Motor neuron (in vitro differentiated cells): ENCODE measurements at regions not wholly inside any gene's neighbourhood (a gene's known extent, or its start where the extent isn't known, plus 50 kb on each side); places are given as distances from the start of the nearest gene placed in this dataset.

Source experiments
- ATAC-seq, 8 experiments: fragments of 200-7000 bp; cut with Tn5 transposase; replicated peaks in 6 of 8; 2 replicates each; pipeline ENCODE4 v1.8.0; 2021; ENCODE audit warnings: mild to moderate bottlenecking in 8 of 8, moderate library complexity in 8 of 8
- H3K27ac ChIP-seq, 2 donors: fragments of 250-450 bp; sonication (Bioruptor Pico); 2 replicates each; pipeline ENCODE4 v1.9.0; 2021; ENCODE audit warnings: antibody characterized with exemption in 2 of 2, mild to moderate bottlenecking in 2 of 2, moderate library complexity in 1 of 2
- H3K4me1 ChIP-seq, 2 donors: fragments of 250-450 bp; sonication (Bioruptor Pico); replicated peaks in 1 of 2; 2 replicates each; pipeline ENCODE4 v1.6.1; 2021; ENCODE audit warnings: antibody characterized with exemption in 2 of 2, mild to moderate bottlenecking in 2 of 2, moderate library complexity in 1 of 2
- H3K4me3 ChIP-seq, 5 donors: fragments of 250-450 bp; sonication (Bioruptor Pico); 2 replicates each; pipeline ENCODE4 v1.9.0; 2021; ENCODE audit warnings: antibody characterized with exemption in 5 of 5, mild to moderate bottlenecking in 5 of 5, moderate library complexity in 4 of 5
- WGBS, 10 experiments: fragments of 450-650 bp; shearing (Covaris generic); methylation state at CpG; one replicate each; pipeline ENCODE4 v1.0.0; 2022; 5-methylcytosine and 5-hydroxymethylcytosine counted together
- in situ Hi-C, 9 experiments: fragments of 400-800 bp; cut with MboI; loops; one replicate each; pipeline ENCODE4 v1.15.0; 2021; ENCODE audit warnings: low sequenced_read_pairs in 9 of 9, low pct_unique_long_range_greater_than_20kb in 2 of 9; ENCODE audit not compliant: unreplicated experiment in 9 of 9

DNA sequence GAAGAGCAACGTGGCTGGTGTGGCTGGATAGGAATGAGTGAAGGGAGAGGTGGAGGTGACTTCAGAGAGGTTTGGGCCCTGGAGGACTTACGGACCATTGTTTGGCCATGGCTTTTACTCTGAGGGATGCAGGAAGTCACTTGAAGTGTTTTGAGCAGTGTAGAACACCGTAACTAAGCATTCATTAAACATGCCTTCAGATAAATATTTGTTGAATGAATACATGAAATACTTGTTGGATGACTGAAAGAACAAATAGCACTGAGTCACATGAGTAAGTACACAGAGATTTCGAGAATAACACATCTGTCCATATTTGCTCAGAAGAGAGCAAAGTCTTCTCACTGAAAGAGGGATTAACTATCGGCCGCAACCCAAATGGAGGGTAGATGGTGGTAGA is 182.7 kb upstream of the SNX19 start:
- ATAC-seq, result peak in 1 of 8 experiments; percentile 62
- Histone ChIP-seq H3K4me3 (no peak overlapping the region), H3K27ac (no peak overlapping the region), H3K4me1 (peaks cover 0 to 5% of the 10 kb centered on the region in 2 donors)
- 17 to 98% (median 82%) methylated on average over 2 to 6 of the region's 6 CpGs for WGBS, 10 experiments
- in situ Hi-C loops, result no loop called here

- Histone ChIP-seq H3K4me3 (no peak overlapping the region), H3K4me1 (peaks cover 0 to 5% of the 10 kb centered on the region in 2 donors), H3K27ac (no peak overlapping the region)
- no peak for ATAC-seq
- in situ Hi-C loops, result no loop called here
- WGBS, 10 experiments, result 0 to 45% (median 25%) methylated on average over 1 of the region's 1 CpG; no CpG with 5 or more reads in 1 of the 10 experiments
These were observed 183.5 kb upstream of the SNX19 start for GRCh38 chr11:131099746-131100145.

DNA sequence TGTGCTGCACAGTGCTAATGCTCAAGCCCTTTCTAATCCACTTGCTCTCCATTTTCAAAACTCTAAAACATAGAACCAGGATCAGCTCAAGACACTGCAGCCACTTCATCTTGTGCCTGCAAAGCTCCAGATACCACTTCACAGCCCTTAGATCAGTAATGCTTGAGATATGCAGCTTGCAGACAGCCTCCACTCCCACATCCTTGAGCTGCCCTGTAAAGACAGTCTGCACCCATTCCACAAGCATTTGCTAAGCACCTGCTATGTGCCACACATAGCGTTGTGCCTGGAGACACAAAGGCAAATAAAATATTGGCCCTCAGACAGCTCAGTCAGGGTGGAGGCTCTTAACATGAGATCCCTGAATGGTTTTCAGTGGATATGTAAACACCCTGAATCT is 192.5 kb upstream of the SNX19 start:
- WGBS, 10 experiments, result 0 to 83% (median 67%) methylated on average over 1 of the region's 1 CpG; no CpG with 5 or more reads in 5 of the 10 experiments
- no peak overlapping the region for H3K4me3 ChIP-seq
- ATAC-seq, result peak in 3 of 8 experiments; percentile 9 to 29 (median 9)

GRCh38 chr11:131109257-131109656 is 193.0 kb upstream of the SNX19 start:
- in situ Hi-C loops, result no loop called here
- H3K4me3 ChIP-seq, result no peak overlapping the region
- no peak overlapping the region for H3K27ac ChIP-seq
- ATAC-seq, result peak in 5 of 8 experiments; percentile 71 to 87 (median 77)
- 11 to 68% (median 52%) methylated on average over 1 to 4 of the region's 4 CpGs; no CpG with 5 or more reads in 4 of the 10 experiments for WGBS, 10 experiments
- H3K4me1 ChIP-seq, result peaks cover 0 to 9% of the 10 kb centered on the region in 2 donors

More for the DNA sequence above, 192.5 kb upstream of the SNX19 start:
- no peak overlapping the region for H3K27ac ChIP-seq
- in situ Hi-C loops, result no loop called here
- H3K4me1 ChIP-seq, result peaks cover 0 to 9% of the 10 kb centered on the region in 2 donors

DNA sequence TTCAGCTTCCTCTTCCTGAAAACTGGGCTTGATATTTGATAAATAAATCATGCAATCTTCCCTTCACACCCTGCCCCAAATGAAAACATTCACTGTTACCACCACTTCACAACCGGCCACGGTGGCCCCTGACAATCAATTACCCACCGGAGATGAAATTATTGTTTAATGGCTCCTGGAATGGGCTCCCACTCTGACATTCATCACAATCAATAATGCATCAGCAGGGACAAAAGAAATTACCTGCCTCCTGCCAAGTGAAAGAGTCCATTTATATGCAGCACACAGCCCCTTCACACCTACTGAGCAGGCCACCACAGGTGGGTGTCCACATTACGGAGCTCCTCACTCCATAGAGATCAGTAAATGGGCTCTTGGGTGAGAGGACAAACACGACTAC is 193.5 kb upstream of the SNX19 start:
- 0 to 69% (median 40%) methylated on average over 1 to 4 of the region's 5 CpGs; no CpG with 5 or more reads in 2 of the 10 experiments for WGBS, 10 experiments
- H3K4me1 ChIP-seq, result peaks cover 0 to 9% of the 10 kb centered on the region in 2 donors
- H3K27ac ChIP-seq, result no peak overlapping the region
- no peak overlapping the region for H3K4me3 ChIP-seq
- in situ Hi-C loops, result no loop called here
- peak in 5 of 8 experiments; percentile 13 to 77 (median 59) for ATAC-seq

DNA sequence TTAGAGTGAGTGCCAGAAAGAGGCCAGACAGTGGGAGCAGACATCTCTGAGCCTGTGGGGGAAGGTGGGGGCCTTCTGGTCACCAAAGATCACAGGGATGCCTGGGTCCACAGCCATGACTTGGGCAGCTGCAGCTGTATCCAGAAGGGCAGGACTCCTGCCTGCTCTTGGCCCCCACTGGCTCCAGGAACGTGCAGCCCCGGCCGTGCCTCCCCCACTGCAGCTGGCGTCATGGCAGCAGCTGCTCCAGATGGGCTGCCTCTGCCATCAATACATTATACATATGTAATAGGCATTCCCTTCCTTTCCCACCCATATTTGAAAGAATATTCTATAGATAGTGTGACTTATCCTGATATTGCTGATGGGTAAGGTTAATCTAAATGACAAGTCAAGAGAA is 195.5 kb upstream of the SNX19 start:
- in situ Hi-C loops, result no loop called here
- no peak for ATAC-seq
- Histone ChIP-seq H3K27ac (no peak overlapping the region), H3K4me1 (peaks cover 0 to 9% of the 10 kb centered on the region in 2 donors), H3K4me3 (no peak overlapping the region)
- no CpG with 5 or more reads among the region's 4 CpGs for WGBS, 10 experiments

DNA sequence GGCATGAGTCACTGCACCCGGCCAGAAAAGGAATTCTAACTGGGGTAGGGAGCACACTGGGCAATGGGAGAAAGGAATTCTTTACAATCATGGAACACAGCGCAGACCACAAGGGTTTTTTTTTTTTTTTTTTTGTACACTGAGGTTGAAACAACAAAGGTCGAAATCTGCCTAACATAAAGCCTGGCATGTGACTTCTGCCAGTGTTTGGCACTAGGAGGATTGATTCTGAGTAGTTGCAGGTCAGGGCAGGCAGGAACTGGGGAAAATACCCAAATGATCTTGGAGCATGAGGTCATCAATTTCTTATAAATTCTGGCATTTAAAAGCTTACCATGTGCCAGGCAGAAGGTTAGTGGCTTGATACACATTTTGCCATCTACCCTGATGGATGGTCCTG is 202.0 kb upstream of the SNX19 start:
- H3K4me1 ChIP-seq, result peaks cover 11 to 14% of the 10 kb centered on the region in 2 donors
- in situ Hi-C loops, result no loop called here
- ATAC-seq, result no peak
- 13 to 100% (median 61%) methylated on average over 1 to 3 of the region's 3 CpGs; no CpG with 5 or more reads in 4 of the 10 experiments for WGBS, 10 experiments
- no peak overlapping the region for H3K27ac ChIP-seq
- H3K4me3 ChIP-seq, result no peak overlapping the region

GRCh38 chr11:131121426-131122333 is 205.4 kb upstream of the SNX19 start:
- ATAC-seq, result peak in 5 of 8 experiments; percentile 24 to 92 (median 91)
- H3K4me3 ChIP-seq, result no peak overlapping the region
- WGBS, 10 experiments, result 0 to 89% (median 69%) methylated on average over 1 to 6 of the region's 7 CpGs; no CpG with 5 or more reads in 1 of the 10 experiments
- peak overlapping the region in 1 of 2 donors; percentile 44 for H3K27ac ChIP-seq
- H3K4me1 ChIP-seq, result peaks cover 11 to 14% of the 10 kb centered on the region in 2 donors
- in situ Hi-C loops, result no loop called here

- in situ Hi-C loops, result no loop called here
- H3K4me3 ChIP-seq, result no peak overlapping the region
- H3K4me1 ChIP-seq, result peaks cover 11 to 14% of the 10 kb centered on the region in 2 donors
- no peak for ATAC-seq
- WGBS, 10 experiments, result 25 to 88% (median 72%) methylated on average over 1 to 4 of the region's 5 CpGs; no CpG with 5 or more reads in 2 of the 10 experiments
- no peak overlapping the region for H3K27ac ChIP-seq
These were observed 206.2 kb upstream of the SNX19 start for GRCh38 chr11:131122448-131122847.

- H3K4me1 ChIP-seq, result no peaks in the 10 kb centered on the region
- no peak overlapping the region for H3K4me3 ChIP-seq
- ATAC-seq, result no peak
- in situ Hi-C loops, result no loop called here
- WGBS, 10 experiments, result 10 to 80% (median 50%) methylated on average over 1 to 2 of the region's 2 CpGs; no CpG with 5 or more reads in 1 of the 10 experiments
- H3K27ac ChIP-seq, result no peak overlapping the region
These were observed 213.2 kb upstream of the SNX19 start for GRCh38 chr11:131129474-131129873.

DNA sequence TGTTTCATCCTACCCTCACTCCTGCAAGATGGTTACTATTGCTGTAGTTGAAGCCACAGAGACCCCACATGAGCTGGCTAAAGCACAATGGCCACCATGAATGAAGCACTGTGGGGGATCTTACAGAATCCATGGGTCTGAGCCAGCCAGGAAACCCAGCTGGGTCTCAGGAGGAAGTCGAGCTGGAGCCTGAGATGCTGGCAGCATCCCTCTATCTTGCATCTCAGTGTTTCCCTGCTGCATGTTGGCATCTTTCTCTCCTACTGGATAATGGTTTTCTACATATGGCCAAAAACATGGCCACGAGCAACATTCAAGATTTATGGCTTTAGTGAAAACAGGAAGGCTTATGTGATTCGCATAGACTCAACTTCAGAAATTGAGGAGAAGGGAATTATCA is 219.3 kb upstream of the SNX19 start:
- WGBS, 10 experiments, result 0 to 88% (median 62%) methylated on average over 1 to 2 of the region's 3 CpGs; no CpG with 5 or more reads in 2 of the 10 experiments
- no peaks in the 10 kb centered on the region for H3K4me1 ChIP-seq
- no peak for ATAC-seq
- H3K27ac ChIP-seq, result no peak overlapping the region
- in situ Hi-C loops, result no loop called here
- no peak overlapping the region for H3K4me3 ChIP-seq

DNA sequence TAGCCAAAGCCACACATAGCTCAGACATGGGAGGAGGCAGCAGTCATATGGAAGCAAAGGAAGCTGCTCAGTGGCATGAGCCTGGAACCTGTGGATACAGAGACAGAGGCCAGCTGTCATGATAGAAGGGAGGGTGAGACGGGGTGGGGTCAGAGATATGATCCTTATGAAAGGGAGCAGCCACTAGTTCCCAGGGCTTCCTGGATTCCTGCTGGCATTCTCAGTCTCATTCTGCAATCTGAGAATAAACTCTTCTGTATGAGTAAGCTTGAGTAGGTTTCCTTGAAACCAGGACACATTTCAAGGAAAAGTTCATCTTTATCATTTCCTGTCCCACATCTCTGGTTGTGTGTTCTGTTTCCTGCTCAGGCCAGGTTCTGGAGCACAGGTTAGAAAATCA is 220.2 kb upstream of the SNX19 start:
- WGBS, 10 experiments, result no CpG with 5 or more reads among the region's 1 CpG

GRCh38 chr11:131137046-131137445 is 220.8 kb upstream of the SNX19 start:
- WGBS, 10 experiments, result 0 to 90% (median 60%) methylated on average over 1 to 2 of the region's 2 CpGs; no CpG with 5 or more reads in 5 of the 10 experiments
- Histone ChIP-seq H3K27ac (no peak overlapping the region), H3K4me3 (no peak overlapping the region), H3K4me1 (no peaks in the 10 kb centered on the region)
- ATAC-seq, result no peak
- in situ Hi-C loops, result no loop called here

More for the DNA sequence above, 220.2 kb upstream of the SNX19 start:
- no peak for ATAC-seq
- H3K27ac ChIP-seq, result no peak overlapping the region
- in situ Hi-C loops, result no loop called here
- no peaks in the 10 kb centered on the region for H3K4me1 ChIP-seq
- no peak overlapping the region for H3K4me3 ChIP-seq
